ENCODE measurements at regions not wholly inside any gene's neighbourhood (a gene's known extent, or its start where the extent isn't known, plus 50 kb on each side); places are given as distances from the start of the nearest gene placed in this dataset.

GRCh38 chr10:43938810-43939209, 290.1 kb upstream of the ZNF32 start:
- no peak for TF ChIP-seq CTCF (conservative IDR thresholded peaks at IDR 0.05; ENCODE audit: low read length)
- TF ChIP-seq EZH2phosphoT487 (IDR thresholded peaks at IDR 0.05; ENCODE audit: borderline replicate concordance), result no peak
